IMR-90 (cell line): ENCODE measurements at regions not wholly inside any gene's neighbourhood (a gene's known extent, or its start where the extent isn't known, plus 50 kb on each side); places are given as distances from the start of the nearest gene placed in this dataset.

Source experiments
- ATAC-seq: fragments of 200-7000 bp; cut with Tn5 transposase; 2 replicates; pipeline ENCODE4 v1.9.1; 2020; ENCODE audit warnings: low read depth, mild to moderate bottlenecking, moderate library complexity
- BruUV-seq: library from RNA; stranded (reverse); fragments of 400-500 nt; replicated peaks from 2 replicates; lab custom pipeline; 2021; lab: Mats Ljungman, UMichigan
- CTCF ChIA-PET: fragments of 300-600 bp; formaldehyde crosslinking; extraction: SDS; loops from one replicate; lab custom pipeline; 2021; ENCODE audit warnings: antibody characterized with exemption; lab: Yijun Ruan, JAX
- POLR2A ChIA-PET: fragments of 300-600 bp; sonication (Branson Sonifier 250); formaldehyde crosslinking; loops from one replicate; lab custom pipeline; 2022; ENCODE audit warnings: antibody characterized with exemption; ENCODE audit not compliant: unreplicated experiment; lab: Charles Lee
- DNase-seq: peaks from one replicate; pipeline ENCODE4 v3.0.0; 2013
- H2AFZ ChIP-seq: replicated peaks from 2 replicates; pipeline ENCODE3; 2013; ENCODE audit warnings: low read length, mild to moderate bottlenecking; ENCODE audit not compliant: poor library complexity
- H2AK5ac ChIP-seq: 2 replicates; pipeline ENCODE4 v1.6.1; 2013; ENCODE audit warnings: low read depth, low read length, inconsistent platforms
- H2AK9ac ChIP-seq: replicated peaks from 2 replicates; pipeline ENCODE3; 2013; ENCODE audit warnings: mild to moderate bottlenecking, low read depth, low read length, moderate library complexity; ENCODE audit not compliant: poor library complexity
- H2BK120ac ChIP-seq: 2 replicates; pipeline ENCODE4 v1.6.1; 2013; ENCODE audit warnings: low read depth, low read length, inconsistent platforms
- H2BK15ac ChIP-seq: 3 replicates; pipeline ENCODE4 v1.6.1; 2013; ENCODE audit warnings: low read depth, low read length, inconsistent platforms
- H2BK20ac ChIP-seq: 2 replicates; pipeline ENCODE4 v1.6.1; 2013; ENCODE audit warnings: low read depth, mild to moderate bottlenecking, inconsistent platforms, low read length, moderate library complexity
- H2BK5ac ChIP-seq: 2 replicates; pipeline ENCODE4 v1.6.1; 2013; ENCODE audit warnings: mild to moderate bottlenecking, low read depth, low read length, inconsistent platforms; ENCODE audit not compliant: poor library complexity, severe bottlenecking
- H3K14ac ChIP-seq: replicated peaks from 2 replicates; pipeline ENCODE4 v1.6.1; 2013; ENCODE audit warnings: low read depth, low read length, inconsistent platforms
- H3K18ac ChIP-seq: 2 replicates; pipeline ENCODE4 v1.6.1; 2013; ENCODE audit warnings: low read depth, low read length, control low read depth
- H3K23ac ChIP-seq: 2 replicates; pipeline ENCODE4 v1.6.1; 2013; ENCODE audit warnings: low read depth, low read length, inconsistent platforms
- H3K27ac ChIP-seq: 2 replicates; pipeline ENCODE4 v1.5.1; 2013; ENCODE audit warnings: mild to moderate bottlenecking, control low read depth, low read length; ENCODE audit not compliant: insufficient read depth
- H3K27me3 ChIP-seq: 2 replicates; pipeline ENCODE4 v1.6.1; 2013; ENCODE audit warnings: low read length; ENCODE audit not compliant: control insufficient read depth, insufficient read depth
- H3K36me3 ChIP-seq: 2 replicates; pipeline ENCODE4 v1.6.1; 2013; ENCODE audit warnings: low read length, mixed read lengths; ENCODE audit not compliant: control insufficient read depth, insufficient read depth
- H3K4ac ChIP-seq: 2 replicates; pipeline ENCODE4 v1.6.1; 2013; ENCODE audit warnings: low read depth, low read length, inconsistent platforms
- H3K4me1 ChIP-seq: 2 replicates; pipeline ENCODE4 v1.6.1; 2013; ENCODE audit warnings: low read length, mixed read lengths; ENCODE audit not compliant: control insufficient read depth, insufficient read depth
- H3K4me2 ChIP-seq: 2 replicates; pipeline ENCODE4 v1.6.1; 2013; ENCODE audit warnings: low read depth, mild to moderate bottlenecking, control low read depth, low read length, moderate library complexity
- H3K4me3 ChIP-seq: 2 replicates; pipeline ENCODE4 v1.5.1; 2013; ENCODE audit warnings: low read depth, mild to moderate bottlenecking, control low read depth, low read length, moderate library complexity; ENCODE audit not compliant: insufficient read depth
- H3K56ac ChIP-seq: 2 replicates; pipeline ENCODE4 v1.6.1; 2013; ENCODE audit warnings: low read length, inconsistent platforms; ENCODE audit not compliant: insufficient read depth; ENCODE audit errors: extremely low read depth
- H3K79me1 ChIP-seq, 2 experiments: 2 replicates each; pipeline ENCODE4 v1.6.1; 2013; ENCODE audit warnings: low read length in 2 of 2, inconsistent platforms in 1 of 2, low read depth in 1 of 2
- H3K9ac ChIP-seq: 2 replicates; pipeline ENCODE4 v1.6.1; 2013; ENCODE audit warnings: low read depth, low read length, control low read depth
- H3K9me1 ChIP-seq: 2 replicates; pipeline ENCODE4 v1.6.1; 2013; ENCODE audit warnings: low read length, inconsistent platforms; ENCODE audit not compliant: insufficient read depth
- H3K9me3 ChIP-seq: 2 replicates; pipeline ENCODE4 v1.6.1; 2013; ENCODE audit warnings: low read length; ENCODE audit not compliant: control insufficient read depth, insufficient read depth
- H4K20me1 ChIP-seq: 2 replicates; pipeline ENCODE4 v1.6.1; 2013; ENCODE audit warnings: low read length, inconsistent platforms; ENCODE audit not compliant: insufficient read depth
- H4K5ac ChIP-seq: 2 replicates; pipeline ENCODE4 v1.6.1; 2013; ENCODE audit warnings: mild to moderate bottlenecking, low read depth, low read length, control low read depth
- H4K8ac ChIP-seq, 2 experiments: 2 replicates each; pipeline ENCODE4 v1.6.1; 2013; ENCODE audit warnings: low read depth in 2 of 2, low read length in 2 of 2, control low read depth in 1 of 2, inconsistent platforms in 1 of 2
- H4K91ac ChIP-seq: 2 replicates; pipeline ENCODE4 v1.6.1; 2013; ENCODE audit warnings: low read depth, low read length, inconsistent platforms; ENCODE audit not compliant: insufficient read depth
- CEBPB ChIP-seq: IDR thresholded peaks from 2 replicates; pipeline ENCODE4 v1.6.1; 2012; ENCODE audit warnings: low read depth, low read length, improper control_type of control experiment
- MXI1 ChIP-seq: IDR thresholded peaks from 2 replicates; pipeline ENCODE4 v1.6.1; 2012; ENCODE audit warnings: low read depth, mild to moderate bottlenecking, low read length, moderate library complexity, borderline replicate concordance
- NFE2L2 ChIP-seq: fragments of 150-350 bp; IDR thresholded peaks from 2 replicates; pipeline ENCODE4 v1.6.1; 2016; ENCODE audit warnings: low read depth, mild to moderate bottlenecking, low read length
- POLR2A ChIP-seq: IDR thresholded peaks from 2 replicates; pipeline ENCODE4 v1.6.1; 2012; ENCODE audit warnings: mild to moderate bottlenecking, low read depth, low read length
- RAD21 ChIP-seq: IDR thresholded peaks from 2 replicates; pipeline ENCODE4 v1.6.1; 2012; ENCODE audit warnings: low read length, improper control_type of control experiment
- RCOR1 ChIP-seq: IDR thresholded peaks from 2 replicates; pipeline ENCODE4 v1.6.1; 2012; ENCODE audit warnings: mild to moderate bottlenecking, low read length, improper control_type of control experiment; ENCODE audit not compliant: insufficient replicate concordance
- WGBS, 2 experiments: methylation state at CpG; one replicate each; pipeline versions ENCODE4 v1.1.5 to v1.1.7; 2013; ENCODE audit warnings: missing lambda C conversion rate in 2 of 2; ENCODE audit not compliant: insufficient read length in 1 of 2; ENCODE audit errors: extremely low coverage in 2 of 2; 5-methylcytosine and 5-hydroxymethylcytosine counted together
- dilution Hi-C: fragments of 300-500 bp; cut with HindIII; formaldehyde crosslinking; loops from one replicate; pipeline ENCODE4 v1.14.3; 2018; ENCODE audit warnings: low sequenced_read_pairs; ENCODE audit not compliant: unreplicated experiment
- in situ Hi-C: fragments of 300-500 bp; cut with MboI; formaldehyde crosslinking; loops from 3 replicates; pipeline ENCODE4 v1.14.3; 2019; ENCODE audit warnings: low sequenced_read_pairs, inconsistent platforms, mixed read lengths
- intact Hi-C: fragments of 100-400 bp; cut with micrococcal nuclease; formaldehyde crosslinking; loops from 2 replicates; pipeline ENCODE4 v1.10.0; 2022
- TF ChIP-seq, protein P1 (sequence below): fragments of 150-350 bp; IDR thresholded peaks from 2 replicates; pipeline ENCODE4 v1.6.1; 2017; ENCODE audit warnings: mild to moderate bottlenecking, antibody characterized with exemption, low read length, low read depth

GRCh38 chr11:25583596-25583995 lies 748.3 kb upstream of the ANO3 start:
- H3K4me1 ChIP-seq = no peaks in the 10 kb centered on the region
- no peak overlapping the region for H2AK9ac ChIP-seq
- no peaks in the 10 kb centered on the region for H3K27me3 ChIP-seq
- CTCF ChIA-PET = no interaction called here
- DNase-seq (no peak), ATAC-seq (no peak)
- dilution Hi-C loops = no loop called here
- H3K9me3 ChIP-seq = no peaks in the 10 kb centered on the region
- H3K4me2 ChIP-seq = no peak overlapping the region
- no peak overlapping the region for H4K5ac ChIP-seq
- H3K23ac ChIP-seq = no peak overlapping the region
- H3K9ac ChIP-seq = no peak overlapping the region
- H3K36me3 ChIP-seq = no peaks in the 10 kb centered on the region
- H3K4me3 ChIP-seq = no peak overlapping the region
- no peak overlapping the region for H3K18ac ChIP-seq
- BruUV-seq = no TSS peak
- H2BK20ac ChIP-seq = no peak overlapping the region
- H4K20me1 ChIP-seq = no peaks in the 10 kb centered on the region
- H3K79me1 ChIP-seq = no peaks in the 10 kb centered on the region
- no peak overlapping the region for H2BK120ac ChIP-seq
- in situ Hi-C loops = no loop called here
- H4K8ac ChIP-seq = no peak overlapping the region
- no peaks in the 10 kb centered on the region for H3K9me1 ChIP-seq
- H2AK5ac ChIP-seq = no peak overlapping the region
- WGBS, 2 experiments = no CpG with 5 or more reads among the region's 3 CpGs
- TF ChIP-seq NFE2L2 = no peak
- no peak for TF ChIP-seq CEBPB
- no peak for TF ChIP-seq POLR2A
- no peak for TF ChIP-seq RAD21
- TF ChIP-seq MXI1 = no peak
- TF ChIP-seq, protein P1, sequence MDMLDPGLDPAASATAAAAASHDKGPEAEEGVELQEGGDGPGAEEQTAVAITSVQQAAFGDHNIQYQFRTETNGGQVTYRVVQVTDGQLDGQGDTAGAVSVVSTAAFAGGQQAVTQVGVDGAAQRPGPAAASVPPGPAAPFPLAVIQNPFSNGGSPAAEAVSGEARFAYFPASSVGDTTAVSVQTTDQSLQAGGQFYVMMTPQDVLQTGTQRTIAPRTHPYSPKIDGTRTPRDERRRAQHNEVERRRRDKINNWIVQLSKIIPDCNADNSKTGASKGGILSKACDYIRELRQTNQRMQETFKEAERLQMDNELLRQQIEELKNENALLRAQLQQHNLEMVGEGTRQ = no peak
- TF ChIP-seq RCOR1 = no peak
- H3K4ac ChIP-seq = no peak overlapping the region
- H3K27ac ChIP-seq = no peak overlapping the region
- no peak overlapping the region for H2AFZ ChIP-seq
- H2BK15ac ChIP-seq = no peak overlapping the region
- no peak overlapping the region for H4K91ac ChIP-seq
- no peak overlapping the region for H2BK5ac ChIP-seq
- POLR2A ChIA-PET = no interaction called here
- intact Hi-C loops = no loop called here
- H3K14ac ChIP-seq = no peak overlapping the region
- H3K56ac ChIP-seq = no peak overlapping the region
